ENCODE measurements at regions not wholly inside any gene's neighbourhood (a gene's known extent, or its start where the extent isn't known, plus 50 kb on each side); places are given as distances from the start of the nearest gene placed in this dataset.

- H3K27ac ChIP-seq (ENCODE audit: low read depth in 1 of 2, low read length in 2 of 2), result no peak overlapping the region
- TF ChIP-seq FOXA1 (IDR thresholded peaks at IDR 0.05), result no peak
- no peaks in the 10 kb centered on the region for H3K4me1 ChIP-seq (ENCODE audit: control insufficient read depth in 4 of 4, insufficient read depth in 4 of 4, low read length in 3 of 4)
- no peak for DNase-seq (ENCODE audit: low spot score)
- H3K27me3 ChIP-seq (ENCODE audit: control insufficient read depth in 4 of 4, insufficient read depth in 4 of 4, low read length in 3 of 4), result no peaks in the 10 kb centered on the region
- H3K9ac ChIP-seq (ENCODE audit: low read depth in 1 of 2, low read length in 2 of 2), result no peak overlapping the region
- H3K9me3 ChIP-seq (ENCODE audit: control insufficient read depth in 4 of 4, low read length in 3 of 4), result no peaks in the 10 kb centered on the region
- no peak overlapping the region for H3K4me3 ChIP-seq (ENCODE audit: low read depth in 1 of 3, low read length in 3 of 3)
- H3K36me3 ChIP-seq (ENCODE audit: control insufficient read depth in 4 of 4, insufficient read depth in 3 of 4, low read depth in 1 of 4, low read length in 3 of 4), result no peaks in the 10 kb centered on the region
- 17% methylated on average over 7 of the region's 7 CpGs for WGBS
These were observed 724.2 kb upstream of the CELF2 start for GRCh38 chr10:10293481-10293951.

- no peak overlapping the region for H3K27ac ChIP-seq (ENCODE audit: low read depth in 1 of 2, low read length in 2 of 2)
- TF ChIP-seq ZBTB33 (IDR thresholded peaks at IDR 0.05) (no peak), YY1 (IDR thresholded peaks at IDR 0.05) (no peak), FOXA2 (IDR thresholded peaks at IDR 0.05) (no peak), FOXA1 (IDR thresholded peaks at IDR 0.05) (no peak), EGR1 (IDR thresholded peaks at IDR 0.05; ENCODE audit: low read depth in 2 of 2) (no peak), MAX (IDR thresholded peaks at IDR 0.05) (no peak), ATF3 (IDR thresholded peaks at IDR 0.05) (no peak), GABPA (IDR thresholded peaks at IDR 0.05 in 1 of 2, conservative IDR thresholded peaks at IDR 0.05 in 1 of 2) (no peak), RXRA (IDR thresholded peaks at IDR 0.05) (no peak), JUND (IDR thresholded peaks at IDR 0.05) (no peak), HNF4A (conservative IDR thresholded peaks at IDR 0.05) (no peak), HNF4G (IDR thresholded peaks at IDR 0.05) (no peak), SP1 (IDR thresholded peaks at IDR 0.05) (no peak), CTCF (IDR thresholded peaks at IDR 0.05; ENCODE audit: low read depth, low read length, missing input control) (no peak), RAD21 (IDR thresholded peaks at IDR 0.05) (no peak), REST (IDR thresholded peaks at IDR 0.05) (no peak), NR2F2 (IDR thresholded peaks at IDR 0.05) (no peak), TAF1 (conservative IDR thresholded peaks at IDR 0.05) (no peak)
- WGBS, result 80% methylated on average over 9 of the region's 9 CpGs
These were observed 723.3 kb upstream of the CELF2 start for GRCh38 chr10:10294184-10294880.

More at GRCh38 chr10:10294184-10294880, 723.3 kb upstream of the CELF2 start:
- Histone ChIP-seq H3K9me3 (ENCODE audit: control insufficient read depth in 4 of 4, low read length in 3 of 4) (no peaks in the 10 kb centered on the region), H3K4me1 (ENCODE audit: control insufficient read depth in 4 of 4, insufficient read depth in 4 of 4, low read length in 3 of 4) (no peaks in the 10 kb centered on the region), H3K4me3 (ENCODE audit: low read depth in 1 of 3, low read length in 3 of 3) (no peak overlapping the region), H3K36me3 (ENCODE audit: control insufficient read depth in 4 of 4, insufficient read depth in 3 of 4, low read depth in 1 of 4, low read length in 3 of 4) (no peaks in the 10 kb centered on the region), H3K27me3 (ENCODE audit: control insufficient read depth in 4 of 4, insufficient read depth in 4 of 4, low read length in 3 of 4) (no peaks in the 10 kb centered on the region), H3K9ac (ENCODE audit: low read depth in 1 of 2, low read length in 2 of 2) (no peak overlapping the region)
- DNase-seq (ENCODE audit: low spot score), result no peak
